ENCODE measurements at regions not wholly inside any gene's neighbourhood (a gene's known extent, or its start where the extent isn't known, plus 50 kb on each side); places are given as distances from the start of the nearest gene placed in this dataset.

DNA sequence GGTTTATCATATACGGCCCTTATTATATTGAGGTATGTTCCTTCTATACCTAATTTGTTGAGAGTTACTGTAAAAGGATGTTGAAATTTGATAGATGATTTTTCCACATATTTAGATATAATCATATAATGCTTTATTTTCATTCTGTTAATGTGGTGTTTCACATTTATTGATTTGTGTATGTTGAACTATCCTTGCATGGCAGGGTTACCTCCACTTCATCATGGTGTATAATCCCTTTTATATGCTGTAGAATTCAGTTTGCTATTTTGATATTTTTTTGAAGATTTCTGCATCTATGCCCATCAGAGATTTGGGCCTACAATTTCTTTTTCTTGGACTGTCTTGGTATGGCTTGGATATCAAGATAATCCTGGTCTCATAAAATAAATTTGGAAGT, 355.5 kb downstream of the EDEM1 start:
- H3K4me3 Mint-ChIP-seq = no peak overlapping the region

DNA sequence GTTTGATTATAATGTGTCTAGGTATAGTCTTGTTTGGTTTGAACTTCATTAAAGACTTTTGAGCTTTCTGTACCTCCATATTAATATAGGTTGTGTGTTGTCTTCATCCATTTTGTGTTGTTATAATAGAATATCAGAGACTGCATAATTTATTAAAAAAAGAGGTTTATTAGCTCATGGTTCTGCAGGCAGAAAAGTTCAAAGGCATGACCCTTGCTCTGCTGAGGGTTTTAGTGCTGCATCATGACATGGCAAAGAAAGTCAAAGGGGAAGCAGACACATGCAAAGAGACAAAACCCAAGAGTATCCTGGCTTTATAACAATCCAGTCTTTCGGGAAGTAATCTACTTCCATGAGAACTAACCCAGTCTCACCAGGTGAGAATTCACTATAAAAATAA, 358.2 kb downstream of the EDEM1 start:
- Mint-ChIP-seq H3K9me3 (ENCODE audit: low read depth) (peaks cover 8% of the 10 kb centered on the region), H3K4me1 (no peaks in the 10 kb centered on the region), H3K4me3 (no peak overlapping the region), H3K27ac (no peak overlapping the region), H3K36me3 (no peaks in the 10 kb centered on the region), H3K27me3 (no peaks in the 10 kb centered on the region)
- CTCF ChIA-PET = no interaction called here
- no peak for ATAC-seq
- no peak for DNase-seq

More for the DNA sequence above, 355.5 kb downstream of the EDEM1 start:
- DNase-seq (no peak), ATAC-seq (no peak)
- Mint-ChIP-seq H3K4me1 (no peaks in the 10 kb centered on the region), H3K27me3 (no peaks in the 10 kb centered on the region), H3K36me3 (no peaks in the 10 kb centered on the region), H3K27ac (no peak overlapping the region), H3K9me3 (ENCODE audit: low read depth) (peaks cover 8% of the 10 kb centered on the region)
- CTCF ChIA-PET = no interaction called here

DNA sequence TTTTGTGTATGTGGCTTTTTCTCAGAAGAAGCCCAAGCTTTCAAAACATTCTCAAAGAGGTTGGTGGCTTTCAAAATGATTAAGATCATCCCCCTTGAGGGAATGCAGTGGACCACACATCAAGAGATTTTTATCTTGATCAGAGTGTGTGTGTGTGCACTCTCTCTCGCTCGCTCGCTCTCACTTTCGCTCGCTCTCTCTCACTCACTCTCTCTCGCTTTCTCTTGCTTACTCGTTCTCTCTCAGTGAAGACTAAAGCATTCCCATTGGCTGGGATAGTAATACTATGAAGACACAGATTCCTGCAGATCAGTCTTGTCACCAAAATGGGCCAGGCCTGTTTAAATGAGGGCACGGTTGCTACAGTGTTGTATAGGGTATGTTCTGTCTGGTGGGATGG, 365.7 kb downstream of the EDEM1 start:
- no peak for ATAC-seq
- CTCF ChIA-PET = no interaction called here
- Mint-ChIP-seq H3K27ac (no peak overlapping the region), H3K4me1 (no peaks in the 10 kb centered on the region), H3K27me3 (no peaks in the 10 kb centered on the region), H3K4me3 (no peak overlapping the region), H3K9me3 (ENCODE audit: low read depth) (no peaks in the 10 kb centered on the region), H3K36me3 (no peaks in the 10 kb centered on the region)
- no peak for DNase-seq

DNA sequence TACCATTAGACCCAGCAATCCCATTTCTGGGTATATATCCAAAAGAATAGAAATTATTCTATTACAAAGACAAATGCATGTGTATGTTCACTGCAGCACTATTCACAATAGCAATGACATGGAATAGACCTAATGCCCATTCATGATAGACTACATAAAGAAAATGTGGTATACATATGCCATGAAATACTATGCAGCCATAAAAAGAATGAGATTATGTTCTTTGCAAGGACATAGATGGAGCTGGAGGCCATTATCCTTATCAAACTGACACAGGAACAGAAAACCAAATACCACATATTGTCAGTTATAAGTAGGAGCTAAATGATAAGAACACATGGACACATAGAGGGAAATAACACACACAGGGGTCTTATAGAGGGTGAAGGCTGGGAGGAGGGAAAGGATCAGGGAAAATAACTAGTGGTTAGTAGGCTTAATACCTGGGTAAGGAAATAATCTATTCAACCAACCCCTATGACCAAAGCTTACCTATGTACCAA, 366.8 kb downstream of the EDEM1 start:
- Mint-ChIP-seq H3K9me3 (ENCODE audit: low read depth) (no peaks in the 10 kb centered on the region), H3K4me3 (no peak overlapping the region), H3K4me1 (no peaks in the 10 kb centered on the region), H3K36me3 (no peaks in the 10 kb centered on the region), H3K27me3 (no peaks in the 10 kb centered on the region), H3K27ac (no peak overlapping the region)
- DNase-seq (no peak), ATAC-seq (no peak)
- CTCF ChIA-PET = no interaction called here

DNA sequence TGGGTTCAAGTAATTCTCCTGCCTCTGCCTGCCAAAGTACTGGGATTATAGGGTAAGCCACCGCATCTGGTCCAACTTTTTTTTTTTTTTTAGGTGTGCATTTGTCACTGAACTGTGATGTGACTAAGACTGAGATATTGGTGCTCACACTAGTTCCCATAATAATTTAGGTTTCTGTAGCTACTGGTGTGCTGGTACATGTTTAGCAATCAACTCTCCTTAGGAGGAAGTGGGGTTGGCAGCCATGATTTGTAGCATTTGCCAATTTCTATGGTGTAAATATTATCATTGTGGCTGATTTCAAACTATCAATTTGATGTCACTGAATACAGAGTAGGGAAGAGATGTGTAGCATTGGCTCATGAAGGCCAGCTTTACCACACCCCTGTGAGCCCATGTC, 372.7 kb downstream of the EDEM1 start:
- Mint-ChIP-seq H3K27ac (no peak overlapping the region), H3K9me3 (ENCODE audit: low read depth) (peaks cover 2% of the 10 kb centered on the region), H3K27me3 (no peaks in the 10 kb centered on the region), H3K4me3 (no peak overlapping the region), H3K36me3 (no peaks in the 10 kb centered on the region), H3K4me1 (no peaks in the 10 kb centered on the region)
- CTCF ChIA-PET = no interaction called here
- no peak for DNase-seq
- ATAC-seq = no peak

DNA sequence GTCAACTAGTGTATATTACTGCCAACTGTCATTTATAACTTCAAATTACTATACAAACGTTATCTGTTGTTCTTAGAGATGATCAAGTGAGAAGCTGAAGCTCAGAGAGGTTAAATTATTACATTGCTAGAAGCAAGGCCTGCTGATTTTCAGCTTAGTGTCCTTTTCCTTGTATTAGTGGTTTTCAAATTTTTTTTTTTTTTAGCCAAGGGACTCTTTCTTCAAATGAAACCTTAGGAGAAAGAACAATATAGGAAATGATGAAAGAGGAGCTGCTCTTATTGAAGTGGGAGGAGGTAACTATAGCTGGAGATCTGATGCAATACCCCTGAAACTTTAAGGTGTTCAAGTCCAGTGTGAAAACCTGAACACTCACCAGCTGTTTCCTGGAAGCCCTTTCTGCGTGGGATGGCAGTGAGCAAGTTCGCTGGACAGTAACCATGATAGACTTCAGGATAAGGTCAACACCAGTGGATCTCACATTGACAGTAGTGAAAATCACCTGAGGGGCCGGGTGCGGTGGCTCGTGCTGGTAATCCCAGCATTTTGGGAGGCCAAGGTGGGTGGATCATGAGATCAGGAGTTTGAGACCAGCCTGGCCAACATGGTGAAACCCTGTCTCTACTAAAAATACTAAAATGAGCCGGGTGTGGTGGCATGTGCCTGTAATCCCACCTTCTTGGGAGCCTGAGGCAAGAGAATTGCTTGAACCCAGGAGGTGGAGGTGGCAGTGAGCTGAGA, 376.2 kb downstream of the EDEM1 start:
- H3K36me3 Mint-ChIP-seq = no peaks in the 10 kb centered on the region
- no peak overlapping the region for H3K27ac Mint-ChIP-seq
- peaks cover 2% of the 10 kb centered on the region for H3K9me3 Mint-ChIP-seq (ENCODE audit: low read depth)
- CTCF ChIA-PET = no interaction called here
- ATAC-seq = no peak
- no peaks in the 10 kb centered on the region for H3K4me1 Mint-ChIP-seq
- DNase-seq = no peak
- no peaks in the 10 kb centered on the region for H3K27me3 Mint-ChIP-seq
- H3K4me3 Mint-ChIP-seq = no peak overlapping the region

DNA sequence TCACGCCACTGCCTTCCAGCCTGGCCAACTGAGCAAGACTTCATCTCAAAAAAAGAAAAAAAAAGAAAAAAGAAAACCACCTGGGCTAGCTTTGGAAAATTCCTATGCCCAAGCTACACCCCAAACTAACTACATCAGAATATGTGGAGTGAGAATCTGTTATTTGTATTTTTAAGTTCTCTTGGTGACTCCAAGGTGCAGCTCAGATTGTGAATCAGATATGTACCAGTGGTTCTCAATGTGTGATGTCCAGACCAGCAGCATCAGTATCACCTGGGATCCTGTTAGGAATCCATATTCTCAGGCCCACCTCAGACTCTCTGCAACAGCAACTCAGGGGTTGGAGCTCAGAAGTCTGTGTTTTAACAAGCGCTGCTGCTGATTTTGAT, 376.8 kb downstream of the EDEM1 start:
- H3K27ac Mint-ChIP-seq = no peak overlapping the region
- no peaks in the 10 kb centered on the region for H3K4me1 Mint-ChIP-seq
- CTCF ChIA-PET = no interaction called here

DNA sequence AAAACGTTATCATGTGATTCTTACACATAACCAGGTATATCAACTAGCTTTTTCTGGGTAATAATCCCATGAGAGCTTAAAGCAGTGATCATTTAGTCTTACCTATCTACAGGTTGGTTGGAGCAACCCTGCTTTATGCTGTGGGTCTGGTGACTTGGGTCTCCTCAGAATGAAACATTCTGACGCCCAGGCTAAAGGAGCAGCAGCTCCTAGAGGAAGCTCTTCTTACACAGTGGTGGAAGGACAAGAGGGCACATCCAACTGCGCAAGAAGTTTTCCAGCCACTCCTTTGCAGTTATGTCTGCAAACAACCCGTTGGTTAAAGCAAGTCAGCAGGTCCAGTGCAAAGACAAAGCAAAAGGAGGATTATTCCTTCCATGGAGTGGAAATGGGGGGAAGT, 377.5 kb downstream of the EDEM1 start:
- no peak for DNase-seq
- Mint-ChIP-seq H3K4me3 (no peak overlapping the region), H3K27me3 (no peaks in the 10 kb centered on the region), H3K4me1 (no peaks in the 10 kb centered on the region), H3K9me3 (ENCODE audit: low read depth) (no peaks in the 10 kb centered on the region), H3K27ac (no peak overlapping the region), H3K36me3 (no peaks in the 10 kb centered on the region)
- CTCF ChIA-PET = no interaction called here
- no peak for ATAC-seq

More for the DNA sequence above, 376.8 kb downstream of the EDEM1 start:
- H3K4me3 Mint-ChIP-seq = no peak overlapping the region
- ATAC-seq (no peak), DNase-seq (no peak)
- H3K27me3 Mint-ChIP-seq = no peaks in the 10 kb centered on the region
- no peaks in the 10 kb centered on the region for H3K36me3 Mint-ChIP-seq
- peaks cover 2% of the 10 kb centered on the region for H3K9me3 Mint-ChIP-seq (ENCODE audit: low read depth)

DNA sequence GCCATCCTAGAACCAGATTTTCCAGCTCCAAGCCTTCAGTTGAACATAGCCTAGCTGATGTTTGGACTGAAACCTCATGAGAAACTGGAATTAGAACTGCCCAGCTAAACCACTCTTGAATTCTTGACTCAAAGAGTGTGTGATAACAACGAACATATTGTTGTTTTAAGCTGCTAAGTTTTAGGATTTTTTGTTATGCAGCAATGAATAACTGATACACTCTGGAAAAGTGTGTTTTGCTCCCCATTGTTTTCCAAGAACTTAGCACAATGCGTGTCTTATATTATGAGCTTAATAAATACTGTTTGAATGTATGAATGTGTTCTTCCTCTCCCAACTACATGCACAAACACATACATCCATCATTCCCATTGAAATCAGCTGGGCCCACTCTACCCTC, 379.6 kb downstream of the EDEM1 start:
- H3K36me3 Mint-ChIP-seq = no peaks in the 10 kb centered on the region
- CTCF ChIA-PET = no interaction called here
- ATAC-seq = no peak
- H3K4me3 Mint-ChIP-seq = no peak overlapping the region
- no peak overlapping the region for H3K27ac Mint-ChIP-seq
- no peak for DNase-seq
- no peaks in the 10 kb centered on the region for H3K27me3 Mint-ChIP-seq
- no peaks in the 10 kb centered on the region for H3K9me3 Mint-ChIP-seq (ENCODE audit: low read depth)
- H3K4me1 Mint-ChIP-seq = no peaks in the 10 kb centered on the region

DNA sequence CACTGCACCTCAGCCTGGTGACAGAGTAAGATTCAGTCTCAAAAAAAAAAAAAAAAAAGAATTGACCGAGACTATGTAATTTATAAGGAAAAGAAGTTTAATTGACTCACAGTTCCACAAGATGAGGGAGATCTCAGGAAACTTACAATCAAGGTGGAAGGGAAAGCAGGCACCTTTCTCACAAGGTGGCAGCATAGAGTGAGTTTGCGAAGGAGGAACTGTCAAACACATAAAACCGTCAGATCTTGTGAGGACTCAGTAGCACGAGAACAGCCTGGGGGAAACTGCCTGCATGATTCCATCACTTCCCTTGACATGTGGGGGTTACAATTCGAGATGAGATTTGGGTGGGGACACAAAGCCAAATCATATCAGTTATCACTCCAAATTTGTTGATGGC, 380.9 kb downstream of the EDEM1 start:
- H3K36me3 Mint-ChIP-seq = no peaks in the 10 kb centered on the region
- no peak overlapping the region for H3K27ac Mint-ChIP-seq
- DNase-seq = no peak
- no peaks in the 10 kb centered on the region for H3K27me3 Mint-ChIP-seq
- H3K4me1 Mint-ChIP-seq = no peaks in the 10 kb centered on the region
- ATAC-seq = no peak
- H3K4me3 Mint-ChIP-seq = no peak overlapping the region
- H3K9me3 Mint-ChIP-seq (ENCODE audit: low read depth) = no peaks in the 10 kb centered on the region
- CTCF ChIA-PET = no interaction called here

DNA sequence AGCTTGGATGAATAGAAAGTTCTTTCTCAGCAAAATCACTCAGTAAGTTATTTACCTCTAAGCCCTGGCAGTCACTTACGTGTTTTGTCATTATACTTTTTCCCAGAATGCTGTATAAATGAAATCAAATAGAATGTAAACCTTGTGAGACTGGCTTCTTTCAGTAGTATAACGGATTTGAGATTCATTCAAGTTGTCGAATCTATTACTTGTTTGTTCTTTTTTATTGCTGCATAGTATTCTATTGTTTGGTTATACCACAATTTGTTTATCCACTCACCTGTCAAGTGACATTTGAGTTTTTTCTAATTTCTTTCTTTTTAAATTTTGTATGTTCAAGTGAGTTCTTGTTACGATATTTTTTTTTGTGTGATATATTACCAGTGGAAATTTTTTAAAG, 381.6 kb downstream of the EDEM1 start:
- DNase-seq = no peak
- CTCF ChIA-PET = no interaction called here
- ATAC-seq = no peak
- H3K27me3 Mint-ChIP-seq = no peaks in the 10 kb centered on the region
- H3K4me1 Mint-ChIP-seq = no peaks in the 10 kb centered on the region
- no peak overlapping the region for H3K27ac Mint-ChIP-seq
- no peak overlapping the region for H3K4me3 Mint-ChIP-seq
- no peaks in the 10 kb centered on the region for H3K36me3 Mint-ChIP-seq
- H3K9me3 Mint-ChIP-seq (ENCODE audit: low read depth) = no peaks in the 10 kb centered on the region

DNA sequence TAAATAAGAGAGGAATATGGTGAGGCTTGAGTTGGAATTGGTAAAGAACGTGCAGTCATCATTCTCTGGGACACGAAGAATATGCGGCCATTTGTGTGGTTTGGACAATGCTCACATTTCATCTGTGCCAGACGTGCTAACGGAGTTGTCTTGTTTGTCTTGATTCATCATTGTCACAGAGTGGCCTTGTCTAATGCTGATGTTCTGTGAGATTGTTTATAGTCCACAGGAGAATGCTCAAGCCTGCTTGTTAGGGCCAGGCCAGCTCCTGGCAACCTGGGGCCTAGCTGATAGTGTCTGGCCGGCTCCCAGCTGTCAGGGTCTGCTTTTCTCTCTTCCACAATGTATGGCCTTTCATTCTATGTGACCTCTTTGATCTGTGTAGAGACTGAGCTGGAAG, 384.7 kb downstream of the EDEM1 start:
- Mint-ChIP-seq H3K36me3 (no peaks in the 10 kb centered on the region), H3K4me1 (no peaks in the 10 kb centered on the region), H3K27me3 (no peaks in the 10 kb centered on the region), H3K27ac (no peak overlapping the region), H3K4me3 (no peak overlapping the region), H3K9me3 (ENCODE audit: low read depth) (no peaks in the 10 kb centered on the region)
- ATAC-seq (no peak), DNase-seq (no peak)
- CTCF ChIA-PET = no interaction called here

DNA sequence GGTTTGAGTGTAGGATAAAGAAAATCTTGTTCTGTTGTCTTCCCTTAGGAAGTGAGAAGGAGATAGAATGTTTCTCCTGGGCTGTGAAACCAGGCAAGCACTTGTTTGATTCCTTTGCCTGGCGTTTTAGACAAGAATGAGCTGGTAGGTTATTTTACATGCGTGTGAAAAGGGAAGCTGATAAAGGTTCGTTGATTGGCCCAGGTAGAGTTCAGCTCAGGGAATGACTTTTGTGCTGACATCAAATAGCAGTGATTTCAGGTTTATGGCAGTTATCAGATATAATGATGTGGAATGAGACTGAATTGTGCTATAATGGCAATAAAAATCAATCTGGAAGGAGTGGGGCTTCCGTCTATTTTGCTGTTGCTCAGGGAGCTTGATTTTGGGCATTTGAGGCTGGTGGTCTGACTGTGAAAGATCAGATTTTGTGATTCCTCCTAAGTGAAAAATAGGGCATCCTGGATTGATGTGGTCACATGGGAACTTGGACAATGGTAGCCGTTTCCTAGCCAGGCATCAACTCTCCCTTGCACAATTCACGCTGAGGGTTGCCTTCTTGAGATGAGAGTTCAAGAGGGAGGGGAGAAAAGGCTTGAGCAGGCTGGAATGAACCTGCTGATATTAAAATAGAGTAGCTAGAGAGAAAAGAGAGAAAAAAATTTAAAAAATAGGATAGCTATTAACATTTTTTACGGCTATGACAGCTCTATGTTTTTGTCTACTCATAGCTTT, 388.9 kb downstream of the EDEM1 start:
- ATAC-seq = no peak
- Mint-ChIP-seq H3K9me3 (ENCODE audit: low read depth) (no peaks in the 10 kb centered on the region), H3K27me3 (no peaks in the 10 kb centered on the region), H3K27ac (no peak overlapping the region), H3K4me1 (no peaks in the 10 kb centered on the region), H3K36me3 (no peaks in the 10 kb centered on the region), H3K4me3 (no peak overlapping the region)
- CTCF ChIA-PET = no interaction called here
- DNase-seq = no peak

DNA sequence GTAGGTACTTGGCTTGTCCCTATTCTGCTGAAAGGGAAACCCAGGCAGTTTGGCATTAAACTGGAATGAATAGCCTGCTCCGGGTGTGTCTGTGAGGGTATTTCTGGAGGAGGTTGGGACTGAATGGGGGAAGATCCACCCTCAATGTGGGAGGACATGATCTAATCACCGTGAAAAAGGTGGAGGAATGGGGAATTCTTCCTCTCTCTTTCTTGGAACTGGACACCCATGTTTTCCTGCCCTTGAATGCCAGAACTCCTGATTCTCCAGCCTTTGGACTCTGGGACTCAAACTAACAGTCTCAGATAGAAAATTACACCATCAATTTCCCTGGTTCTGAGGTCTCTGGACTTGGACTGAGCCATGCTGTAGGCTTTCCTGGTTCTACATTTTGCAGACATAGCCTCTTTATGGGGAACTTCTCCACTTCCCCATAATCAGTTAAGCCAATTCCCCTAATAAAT, 391.7 kb downstream of the EDEM1 start:
- Mint-ChIP-seq H3K27me3 (no peaks in the 10 kb centered on the region), H3K27ac (no peak overlapping the region), H3K9me3 (ENCODE audit: low read depth) (no peaks in the 10 kb centered on the region), H3K4me3 (no peak overlapping the region), H3K4me1 (no peaks in the 10 kb centered on the region), H3K36me3 (no peaks in the 10 kb centered on the region)
- no peak for DNase-seq
- ATAC-seq = no peak
- CTCF ChIA-PET = no interaction called here

Measured in activated CD8-positive, alpha-beta memory T cell treated with anti-CD3 and anti-CD28 coated beads, Interleukin-2, amount 10 ng/mL, durations not matched to agents 7 days and 5 days (primary cell).